SU-DHL-6 (cell line): ENCODE measurements at regions not wholly inside any gene's neighbourhood (a gene's known extent, or its start where the extent isn't known, plus 50 kb on each side); places are given as distances from the start of the nearest gene placed in this dataset.

ENCODE experiments used
- H2AFZ ChIP-seq: fragments of 200-600 bp; sonication (generic); 2 replicates; pipeline ENCODE4 v1.6.1; 2014; ENCODE audit warnings: low read depth, mild to moderate bottlenecking, moderate library complexity, mixed read lengths, antibody characterized with exemption, low read length; ENCODE audit not compliant: severe bottlenecking
- H3F3A ChIP-seq: fragments of 200-600 bp; shearing (Covaris generic); 2 replicates; pipeline ENCODE4 v1.6.0; 2016; ENCODE audit warnings: antibody characterized with exemption, mild to moderate bottlenecking; ENCODE audit not compliant: insufficient read depth
- H3K27ac ChIP-seq: fragments of 200-600 bp; sonication (generic); 2 replicates; pipeline ENCODE4 v1.5.1; 2016; ENCODE audit warnings: low read depth, mild to moderate bottlenecking, low read length, moderate library complexity, mixed read lengths
- H3K27me3 ChIP-seq: fragments of 200-600 bp; sonication (generic), shearing (Covaris generic); 2 replicates; pipeline ENCODE4 v1.6.0; 2014; ENCODE audit warnings: mild to moderate bottlenecking, low read length
- H3K36me3 ChIP-seq: fragments of 200-600 bp; sonication (generic); 2 replicates; pipeline ENCODE4 v1.6.1; 2014; ENCODE audit warnings: mild to moderate bottlenecking, low read length, mixed read lengths
- H3K4me2 ChIP-seq: fragments of 300-600, 200-600 bp; shearing (Covaris generic), sonication (generic); 2 replicates; pipeline ENCODE4 v1.6.0; 2014; ENCODE audit warnings: low read length, low read depth, mild to moderate bottlenecking; ENCODE audit not compliant: poor library complexity, severe bottlenecking
- H3K4me3 ChIP-seq: fragments of 200-600 bp; sonication (generic); 2 replicates; pipeline ENCODE4 v1.5.1; 2014; ENCODE audit warnings: antibody characterized with exemption, low read length, mild to moderate bottlenecking, mixed read lengths; ENCODE audit not compliant: insufficient read depth, poor library complexity, severe bottlenecking
- H3K79me2 ChIP-seq: fragments of 200-600 bp; sonication (generic); 2 replicates; pipeline ENCODE4 v1.6.1; 2014; ENCODE audit warnings: mild to moderate bottlenecking, low read length, moderate library complexity; ENCODE audit not compliant: insufficient read depth
- H3K9ac ChIP-seq: fragments of 200-600 bp; sonication (generic); 2 replicates; pipeline ENCODE4 v1.7.0; 2014; ENCODE audit warnings: mild to moderate bottlenecking, low read length
- H3K9me2 ChIP-seq: fragments of 200-600 bp; sonication (generic); replicated peaks from 2 replicates; pipeline ENCODE4 v1.6.1; 2014; ENCODE audit warnings: low read length; ENCODE audit not compliant: insufficient read depth
- H3K9me3 ChIP-seq: fragments of 200-600 bp; sonication (generic); 2 replicates; pipeline ENCODE4 v1.6.1; 2014; ENCODE audit warnings: low read length, mixed read lengths; ENCODE audit not compliant: insufficient read depth
- H4K20me1 ChIP-seq: fragments of 200-600 bp; sonication (generic); 2 replicates; pipeline ENCODE4 v1.6.1; 2014; ENCODE audit warnings: low read depth, mild to moderate bottlenecking, antibody characterized with exemption, low read length, moderate library complexity, mixed read lengths
- EZH2phosphoT487 ChIP-seq: fragments of 200-600 bp; sonication (generic), shearing (Covaris generic); conservative IDR thresholded peaks from 2 replicates; pipeline ENCODE4 v1.6.1; 2018; ENCODE audit warnings: mild to moderate bottlenecking, antibody characterized with exemption, low read length, moderate library complexity, mixed read lengths
- TF ChIP-seq, protein P1 (sequence below): fragments of 200-600 bp; sonication (generic); IDR thresholded peaks from one replicate; pipeline ENCODE4 v1.5.1; 2017; ENCODE audit warnings: antibody characterized with exemption, mild to moderate bottlenecking, low read length, moderate library complexity; ENCODE audit not compliant: insufficient read depth, poor library complexity, severe bottlenecking

GRCh38 chr5:109962882-109963603 lies 273.3 kb downstream of the MAN2A1 start:
- H3K79me2 ChIP-seq: no peaks in the 10 kb centered on the region
- no peaks in the 10 kb centered on the region for H3K9me3 ChIP-seq
- TF ChIP-seq, protein P1, sequence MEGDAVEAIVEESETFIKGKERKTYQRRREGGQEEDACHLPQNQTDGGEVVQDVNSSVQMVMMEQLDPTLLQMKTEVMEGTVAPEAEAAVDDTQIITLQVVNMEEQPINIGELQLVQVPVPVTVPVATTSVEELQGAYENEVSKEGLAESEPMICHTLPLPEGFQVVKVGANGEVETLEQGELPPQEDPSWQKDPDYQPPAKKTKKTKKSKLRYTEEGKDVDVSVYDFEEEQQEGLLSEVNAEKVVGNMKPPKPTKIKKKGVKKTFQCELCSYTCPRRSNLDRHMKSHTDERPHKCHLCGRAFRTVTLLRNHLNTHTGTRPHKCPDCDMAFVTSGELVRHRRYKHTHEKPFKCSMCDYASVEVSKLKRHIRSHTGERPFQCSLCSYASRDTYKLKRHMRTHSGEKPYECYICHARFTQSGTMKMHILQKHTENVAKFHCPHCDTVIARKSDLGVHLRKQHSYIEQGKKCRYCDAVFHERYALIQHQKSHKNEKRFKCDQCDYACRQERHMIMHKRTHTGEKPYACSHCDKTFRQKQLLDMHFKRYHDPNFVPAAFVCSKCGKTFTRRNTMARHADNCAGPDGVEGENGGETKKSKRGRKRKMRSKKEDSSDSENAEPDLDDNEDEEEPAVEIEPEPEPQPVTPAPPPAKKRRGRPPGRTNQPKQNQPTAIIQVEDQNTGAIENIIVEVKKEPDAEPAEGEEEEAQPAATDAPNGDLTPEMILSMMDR: no peak
- H3K9ac ChIP-seq: no peak overlapping the region
- H2AFZ ChIP-seq: no peak overlapping the region
- no peak overlapping the region for H3K4me3 ChIP-seq
- no peak overlapping the region for H3K4me2 ChIP-seq
- no peaks in the 10 kb centered on the region for H3K9me2 ChIP-seq
- H3K27ac ChIP-seq: no peak overlapping the region
- no peaks in the 10 kb centered on the region for H3K36me3 ChIP-seq
- no peaks in the 10 kb centered on the region for H3F3A ChIP-seq
- H3K27me3 ChIP-seq: no peaks in the 10 kb centered on the region
- no peaks in the 10 kb centered on the region for H4K20me1 ChIP-seq

GRCh38 chr5:109964136-109964535 lies 274.4 kb downstream of the MAN2A1 start:
- no peaks in the 10 kb centered on the region for H3K79me2 ChIP-seq
- H3K9ac ChIP-seq: no peak overlapping the region
- H3F3A ChIP-seq: no peaks in the 10 kb centered on the region
- H3K4me3 ChIP-seq: no peak overlapping the region
- no peaks in the 10 kb centered on the region for H4K20me1 ChIP-seq
- H2AFZ ChIP-seq: no peak overlapping the region
- no peak overlapping the region for H3K27ac ChIP-seq
- no peaks in the 10 kb centered on the region for H3K27me3 ChIP-seq
- H3K36me3 ChIP-seq: no peaks in the 10 kb centered on the region
- H3K9me3 ChIP-seq: no peaks in the 10 kb centered on the region
- H3K4me2 ChIP-seq: no peak overlapping the region
- no peak for TF ChIP-seq EZH2phosphoT487
- H3K9me2 ChIP-seq: no peaks in the 10 kb centered on the region

DNA sequence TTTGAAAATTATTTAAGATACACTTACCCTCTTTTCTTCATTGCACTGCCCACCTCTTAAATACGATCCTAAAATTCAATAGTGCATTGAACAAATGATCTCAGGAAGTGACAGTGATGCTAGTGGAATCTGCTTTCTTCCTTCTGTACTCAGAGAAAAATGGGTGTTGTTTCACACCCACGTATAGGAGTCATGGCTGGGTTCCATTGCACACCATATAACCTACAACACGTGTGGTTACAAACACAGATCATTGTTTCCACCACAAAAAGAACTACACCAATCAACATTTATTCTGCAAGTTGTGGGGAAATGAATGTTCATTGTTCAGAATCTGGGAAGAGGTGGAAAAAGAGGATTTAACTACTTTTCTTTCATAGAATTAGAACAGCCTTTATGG lies 275.9 kb downstream of the MAN2A1 start:
- H3K9ac ChIP-seq: no peak overlapping the region
- no peaks in the 10 kb centered on the region for H3K36me3 ChIP-seq
- H2AFZ ChIP-seq: no peak overlapping the region
- no peak for TF ChIP-seq EZH2phosphoT487
- TF ChIP-seq, protein P1: no peak
- H3F3A ChIP-seq: no peaks in the 10 kb centered on the region
- no peaks in the 10 kb centered on the region for H3K9me2 ChIP-seq
- no peaks in the 10 kb centered on the region for H3K27me3 ChIP-seq
- H3K4me3 ChIP-seq: no peak overlapping the region
- H4K20me1 ChIP-seq: no peaks in the 10 kb centered on the region
- H3K9me3 ChIP-seq: no peaks in the 10 kb centered on the region
- no peak overlapping the region for H3K27ac ChIP-seq
- H3K79me2 ChIP-seq: no peaks in the 10 kb centered on the region
- no peak overlapping the region for H3K4me2 ChIP-seq

- Histone ChIP-seq H3K27ac (no peak overlapping the region), H3K27me3 (no peaks in the 10 kb centered on the region), H3K4me3 (no peak overlapping the region), H3K9me2 (no peaks in the 10 kb centered on the region; the same call in 1 of the 2 replicates), H3K9me3 (no peaks in the 10 kb centered on the region), H2AFZ (no peak overlapping the region), H3K4me2 (no peak overlapping the region), H3K9ac (no peak overlapping the region), H4K20me1 (no peaks in the 10 kb centered on the region), H3F3A (no peaks in the 10 kb centered on the region), H3K79me2 (no peaks in the 10 kb centered on the region), H3K36me3 (no peaks in the 10 kb centered on the region)
- TF ChIP-seq, protein P1: no peak
- TF ChIP-seq EZH2phosphoT487: no peak
Measured at GRCh38 chr5:109971968-109972367, 282.2 kb downstream of the MAN2A1 start.
